ENCODE measurements at regions not wholly inside any gene's neighbourhood (a gene's known extent, or its start where the extent isn't known, plus 50 kb on each side); places are given as distances from the start of the nearest gene placed in this dataset.
"Not testable (repeated sequence)": the region's sequence is repeated elsewhere in the genome, so short reads cannot be mapped to it uniquely, and the experiment has no call there.

GRCh38 chr12:33830070-33830469 lies 192.2 kb upstream of the ALG10 start:
- H3K27me3 Mint-ChIP-seq = no peaks in the 10 kb centered on the region
- ChIA-PET CTCF (no interaction called here), POLR2A (no interaction called here)
- no peaks in the 10 kb centered on the region for H3K36me3 Mint-ChIP-seq (ENCODE audit: low read depth)
- H3K9me3 Mint-ChIP-seq = peaks cover 3% of the 10 kb centered on the region
- no peaks in the 10 kb centered on the region for H3K4me1 Mint-ChIP-seq
- no peak overlapping the region for H3K27ac Mint-ChIP-seq
- no peak overlapping the region for H3K4me3 Mint-ChIP-seq
- no peak for DNase-seq

GRCh38 chr12:33832900-33833299 lies 189.4 kb upstream of the ALG10 start:
- no peak overlapping the region for H3K4me3 Mint-ChIP-seq
- DNase-seq = no peak
- H3K27ac Mint-ChIP-seq = no peak overlapping the region
- H3K27me3 Mint-ChIP-seq = no peaks in the 10 kb centered on the region
- no peaks in the 10 kb centered on the region for H3K4me1 Mint-ChIP-seq
- CTCF ChIA-PET = no interaction called here
- peaks cover 3% of the 10 kb centered on the region for H3K9me3 Mint-ChIP-seq
- POLR2A ChIA-PET = no interaction called here
- H3K36me3 Mint-ChIP-seq (ENCODE audit: low read depth) = no peaks in the 10 kb centered on the region

GRCh38 chr12:33834672-33835071 lies 187.6 kb upstream of the ALG10 start:
- Mint-ChIP-seq H3K36me3 (ENCODE audit: low read depth) (no peaks in the 10 kb centered on the region), H3K4me3 (no peak overlapping the region), H3K9me3 (no peaks in the 10 kb centered on the region), H3K27ac (no peak overlapping the region), H3K27me3 (no peaks in the 10 kb centered on the region), H3K4me1 (no peaks in the 10 kb centered on the region)
- POLR2A ChIA-PET = no interaction called here
- CTCF ChIA-PET = interaction anchor here (0.6 kb wide), 1 partner anchor 23 kb away, joined by 4 read pairs; no protein-coding TSS in a partner anchor
- no peak for DNase-seq

GRCh38 chr12:33876618-33877017 lies 145.7 kb upstream of the ALG10 start:
- H3K9me3 Mint-ChIP-seq = peaks cover 23% of the 10 kb centered on the region
- ChIA-PET POLR2A (no interaction called here), CTCF (no interaction called here)
- no peaks in the 10 kb centered on the region for H3K4me1 Mint-ChIP-seq
- H3K4me3 Mint-ChIP-seq = no peak overlapping the region
- no peak for DNase-seq
- no peaks in the 10 kb centered on the region for H3K27me3 Mint-ChIP-seq
- H3K36me3 Mint-ChIP-seq (ENCODE audit: low read depth) = no peaks in the 10 kb centered on the region
- no peak overlapping the region for H3K27ac Mint-ChIP-seq

GRCh38 chr12:33892425-33892824 lies 129.9 kb upstream of the ALG10 start:
- no peak overlapping the region for H3K27ac Mint-ChIP-seq
- H3K4me1 Mint-ChIP-seq = no peaks in the 10 kb centered on the region
- no peak for DNase-seq
- CTCF ChIA-PET = no interaction called here
- H3K27me3 Mint-ChIP-seq = no peaks in the 10 kb centered on the region
- peaks cover 8% of the 10 kb centered on the region for H3K9me3 Mint-ChIP-seq
- POLR2A ChIA-PET = no interaction called here
- no peak overlapping the region for H3K4me3 Mint-ChIP-seq
- H3K36me3 Mint-ChIP-seq (ENCODE audit: low read depth) = no peaks in the 10 kb centered on the region

GRCh38 chr12:33920460-33920859 lies 101.8 kb upstream of the ALG10 start:
- H3K4me3 Mint-ChIP-seq; H3K4me1 Mint-ChIP-seq; CTCF ChIA-PET; DNase-seq; POLR2A ChIA-PET; H3K36me3 Mint-ChIP-seq (ENCODE audit: low read depth); H3K27me3 Mint-ChIP-seq; H3K27ac Mint-ChIP-seq: not testable (repeated sequence)
- H3K9me3 Mint-ChIP-seq = peaks cover 12% of the 10 kb centered on the region

GRCh38 chr12:33926095-33926494 lies 96.2 kb upstream of the ALG10 start:
- no peaks in the 10 kb centered on the region for H3K27me3 Mint-ChIP-seq
- no peak overlapping the region for H3K27ac Mint-ChIP-seq
- no peak overlapping the region for H3K4me3 Mint-ChIP-seq
- ChIA-PET POLR2A (no interaction called here), CTCF (interaction anchor here (1.3 kb wide), 1 partner anchor 9 kb away, joined by 3 read pairs; no protein-coding TSS in a partner anchor)
- H3K36me3 Mint-ChIP-seq (ENCODE audit: low read depth) = no peaks in the 10 kb centered on the region
- no peaks in the 10 kb centered on the region for H3K4me1 Mint-ChIP-seq
- peaks cover 19% of the 10 kb centered on the region for H3K9me3 Mint-ChIP-seq
- no peak for DNase-seq

- H3K27me3 Mint-ChIP-seq; H3K9me3 Mint-ChIP-seq; POLR2A ChIA-PET; H3K36me3 Mint-ChIP-seq (ENCODE audit: low read depth); H3K4me3 Mint-ChIP-seq; H3K27ac Mint-ChIP-seq; DNase-seq; H3K4me1 Mint-ChIP-seq; CTCF ChIA-PET: not testable (repeated sequence)
These were observed 84.6 kb upstream of the ALG10 start for GRCh38 chr12:33937669-33938068.

- Mint-ChIP-seq H3K9me3 (no peaks in the 10 kb centered on the region), H3K27ac (no peak overlapping the region), H3K4me3 (no peak overlapping the region), H3K36me3 (ENCODE audit: low read depth) (no peaks in the 10 kb centered on the region), H3K4me1 (no peaks in the 10 kb centered on the region), H3K27me3 (no peaks in the 10 kb centered on the region)
- ChIA-PET POLR2A (no interaction called here), CTCF (no interaction called here)
- no peak for DNase-seq
These were observed 80.1 kb upstream of the ALG10 start for GRCh38 chr12:33942172-33942571.

- Mint-ChIP-seq H3K36me3 (ENCODE audit: low read depth) (no peaks in the 10 kb centered on the region), H3K9me3 (peaks cover 11% of the 10 kb centered on the region), H3K4me3 (no peak overlapping the region), H3K4me1 (no peaks in the 10 kb centered on the region), H3K27me3 (no peaks in the 10 kb centered on the region), H3K27ac (no peak overlapping the region)
- CTCF ChIA-PET = no interaction called here
- POLR2A ChIA-PET = no interaction called here
- DNase-seq = no peak
These were observed 77.4 kb upstream of the ALG10 start for GRCh38 chr12:33944703-33945437.

GRCh38 chr12:33945438-33945784 lies 76.9 kb upstream of the ALG10 start:
- Mint-ChIP-seq H3K9me3 (peaks cover 16% of the 10 kb centered on the region), H3K4me1 (no peaks in the 10 kb centered on the region), H3K4me3 (no peak overlapping the region), H3K27me3 (no peaks in the 10 kb centered on the region), H3K27ac (no peak overlapping the region), H3K36me3 (ENCODE audit: low read depth) (no peaks in the 10 kb centered on the region)
- CTCF ChIA-PET = no interaction called here
- POLR2A ChIA-PET = no interaction called here
- DNase-seq = no peak

- H3K4me1 Mint-ChIP-seq; H3K9me3 Mint-ChIP-seq; H3K36me3 Mint-ChIP-seq (ENCODE audit: low read depth); DNase-seq; H3K4me3 Mint-ChIP-seq; CTCF ChIA-PET; H3K27ac Mint-ChIP-seq; H3K27me3 Mint-ChIP-seq; POLR2A ChIA-PET: not testable (repeated sequence)
These were observed 56.1 kb upstream of the ALG10 start for GRCh38 chr12:33966219-33966618.

- CTCF ChIA-PET = no interaction called here
- H3K27ac Mint-ChIP-seq = no peak overlapping the region
- POLR2A ChIA-PET = no interaction called here
- H3K4me3 Mint-ChIP-seq = no peak overlapping the region
- H3K4me1 Mint-ChIP-seq = no peaks in the 10 kb centered on the region
- H3K36me3 Mint-ChIP-seq (ENCODE audit: low read depth) = no peaks in the 10 kb centered on the region
- no peaks in the 10 kb centered on the region for H3K27me3 Mint-ChIP-seq
- DNase-seq = no peak
- H3K9me3 Mint-ChIP-seq = no peaks in the 10 kb centered on the region
These were observed 54.5 kb upstream of the ALG10 start for GRCh38 chr12:33967760-33968159.

Data from activated CD4-positive, alpha-beta T cell treated with anti-CD3 and anti-CD28 coated beads, Interleukin-2, amount 10 ng/mL, durations not matched to agents 7 days and 5 days (primary cell).